CD4-positive, alpha-beta T cell (primary cell): ENCODE measurements at regions not wholly inside any gene's neighbourhood (a gene's known extent, or its start where the extent isn't known, plus 50 kb on each side); places are given as distances from the start of the nearest gene placed in this dataset.

Source experiments
- ATAC-seq: fragments of 200-7000 bp; cut with Tn5 transposase; one replicate; pipeline ENCODE4 v1.10.0; 2022; ENCODE audit warnings: mild to moderate bottlenecking; ENCODE audit not compliant: poor library complexity
- CTCF ChIA-PET: fragments of 350-600 bp; sonication (Branson Sonifier 250); formaldehyde crosslinking; loops from one replicate; lab custom pipeline; 2021; ENCODE audit warnings: antibody characterized with exemption, inconsistent platforms; lab: Charles Lee
- POLR2A ChIA-PET: fragments of 350-600 bp; sonication (Branson Sonifier 250); formaldehyde crosslinking; loops from one replicate; lab custom pipeline; 2021; ENCODE audit warnings: antibody characterized with exemption, inconsistent platforms; lab: Charles Lee
- DNase-seq, 14 experiments: peaks; one replicate each; pipeline ENCODE4 v3.0.0-alpha.2; 2013 to 2020; ENCODE audit warnings: mixed read lengths in 2 of 14
- H3K27ac ChIP-seq, 2 donors: one replicate each; pipeline versions ENCODE4 v1.5.1 to v1.7.0; 2013; ENCODE audit warnings: low read length in 2 of 2, low read depth in 1 of 2, mild to moderate bottlenecking in 1 of 2
- H3K27me3 ChIP-seq, 2 experiments: 1 replicate in 1 of 2; 2 replicates in 1 of 2; pipeline versions ENCODE4 v1.6.1 to v1.7.0; 2013; ENCODE audit warnings: low read length in 2 of 2, control low read depth in 1 of 2, mild to moderate bottlenecking in 1 of 2, moderate library complexity in 1 of 2; ENCODE audit not compliant: insufficient read depth in 2 of 2, control insufficient read depth in 1 of 2
- H3K36me3 ChIP-seq: one replicate; pipeline ENCODE4 v1.6.1; 2013; ENCODE audit warnings: low read length, control low read depth; ENCODE audit not compliant: insufficient read depth
- H3K4me1 ChIP-seq: one replicate; pipeline ENCODE4 v1.6.1; 2013; ENCODE audit warnings: low read length, control low read depth; ENCODE audit not compliant: insufficient read depth
- H3K4me3 ChIP-seq: one replicate; pipeline ENCODE4 v1.5.1; 2013; ENCODE audit warnings: mild to moderate bottlenecking, low read length, moderate library complexity
- H3K9me3 ChIP-seq, 2 experiments: 1 replicate in 1 of 2; 2 replicates in 1 of 2; pipeline versions ENCODE4 v1.6.1 to v1.7.0; 2013; ENCODE audit warnings: low read length in 2 of 2, mild to moderate bottlenecking in 2 of 2, control low read depth in 1 of 2, moderate library complexity in 1 of 2; ENCODE audit not compliant: control insufficient read depth in 1 of 2, insufficient read depth in 1 of 2
- H3K27ac Mint-ChIP-seq: one replicate; pipeline ENCODE4 v1.8.0; 2020; ENCODE audit warnings: mixed read lengths
- H3K27me3 Mint-ChIP-seq: one replicate; pipeline ENCODE4 v1.8.0; 2021; ENCODE audit warnings: mixed read lengths
- H3K36me3 Mint-ChIP-seq: one replicate; pipeline ENCODE4 v1.8.0; 2021; ENCODE audit warnings: low read depth, mixed read lengths
- H3K4me1 Mint-ChIP-seq: one replicate; pipeline ENCODE4 v1.8.0; 2021; ENCODE audit warnings: low read depth, mixed read lengths
- H3K4me3 Mint-ChIP-seq: one replicate; pipeline ENCODE4 v1.8.0; 2020; ENCODE audit warnings: mild to moderate bottlenecking, mixed read lengths
- H3K9me3 Mint-ChIP-seq: one replicate; pipeline ENCODE4 v1.8.0; 2020; ENCODE audit warnings: mixed read lengths
- CTCF ChIP-seq: fragments of 200-600 bp; IDR thresholded peaks from one replicate; pipeline ENCODE4 v1.8.0; 2022; ENCODE audit warnings: antibody characterized with exemption, mild to moderate bottlenecking
- intact Hi-C, 2 experiments: fragments of 100-400 bp; cut with DNase I in 1 of 2; cut with micrococcal nuclease in 1 of 2; formaldehyde crosslinking; loops; one replicate each; pipeline versions ENCODE4 v1.15.1 to v1.9.0; 2023 to 2025; cut with DNase I, micrococcal nuclease

- H3K27ac Mint-ChIP-seq: no peak overlapping the region
- Histone ChIP-seq H3K36me3 (no peaks in the 10 kb centered on the region), H3K27ac (no peak overlapping the region), H3K27me3 (no peaks in the 10 kb centered on the region), H3K9me3 (no peaks in the 10 kb centered on the region), H3K4me3 (no peak overlapping the region), H3K4me1 (no peaks in the 10 kb centered on the region)
- TF ChIP-seq CTCF: no peak
- H3K4me3 Mint-ChIP-seq: no peak overlapping the region
- CTCF ChIA-PET: no interaction called here
- no peaks in the 10 kb centered on the region for H3K27me3 Mint-ChIP-seq
- DNase-seq (no peak), ATAC-seq (no peak)
- no peaks in the 10 kb centered on the region for H3K4me1 Mint-ChIP-seq
- no peaks in the 10 kb centered on the region for H3K9me3 Mint-ChIP-seq
- POLR2A ChIA-PET: interaction anchor here (0.7 kb wide), 1 partner anchor 118 kb away, joined by 3 read pairs; no protein-coding TSS in a partner anchor
- intact Hi-C loops: no loop called here
- H3K36me3 Mint-ChIP-seq: no peaks in the 10 kb centered on the region
These were observed 449.1 kb downstream of the BCOR start for GRCh38 chrX:39648548-39649254.

DNA sequence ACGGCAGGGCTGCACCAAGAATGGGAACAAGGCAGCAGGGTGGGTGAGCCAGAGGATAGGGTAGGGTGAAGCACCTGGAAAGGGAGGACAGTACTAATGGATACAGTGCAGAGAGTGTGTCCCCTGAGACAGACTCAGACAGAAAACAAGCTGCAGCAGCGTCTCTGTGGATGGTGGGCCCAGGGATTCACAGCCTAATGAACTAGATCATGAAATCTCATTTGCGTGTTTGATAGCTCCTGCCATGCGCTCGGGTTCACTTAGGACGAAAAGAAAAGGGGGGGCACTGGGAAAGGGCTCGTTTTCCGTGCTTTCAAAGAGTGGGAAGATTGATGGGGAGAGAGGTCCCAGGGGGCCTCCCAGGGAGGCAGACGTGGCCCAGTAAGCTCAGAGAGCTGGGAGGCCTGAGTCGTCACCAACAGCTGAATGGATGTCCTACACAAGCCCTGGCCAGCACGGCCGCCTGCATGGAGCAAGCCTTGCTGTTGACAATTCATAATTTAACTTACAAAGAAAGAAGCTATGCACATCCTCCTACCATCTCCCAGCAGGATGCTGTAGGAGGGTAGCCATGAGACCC, 446.9 kb downstream of the BCOR start:
- no peaks in the 10 kb centered on the region for H3K9me3 ChIP-seq
- no peaks in the 10 kb centered on the region for H3K4me1 ChIP-seq
- ATAC-seq: no peak
- H3K36me3 ChIP-seq: no peaks in the 10 kb centered on the region
- Mint-ChIP-seq H3K4me1 (peaks cover 11% of the 10 kb centered on the region), H3K9me3 (no peaks in the 10 kb centered on the region), H3K4me3 (no peak overlapping the region), H3K27ac (no peak overlapping the region), H3K27me3 (no peaks in the 10 kb centered on the region), H3K36me3 (no peaks in the 10 kb centered on the region)
- H3K27ac ChIP-seq: no peak overlapping the region
- no peak for TF ChIP-seq CTCF
- H3K27me3 ChIP-seq: no peaks in the 10 kb centered on the region
- DNase-seq: no peak
- H3K4me3 ChIP-seq: no peak overlapping the region
- intact Hi-C loops: no loop called here
- CTCF ChIA-PET: no interaction called here
- POLR2A ChIA-PET: no interaction called here

DNA sequence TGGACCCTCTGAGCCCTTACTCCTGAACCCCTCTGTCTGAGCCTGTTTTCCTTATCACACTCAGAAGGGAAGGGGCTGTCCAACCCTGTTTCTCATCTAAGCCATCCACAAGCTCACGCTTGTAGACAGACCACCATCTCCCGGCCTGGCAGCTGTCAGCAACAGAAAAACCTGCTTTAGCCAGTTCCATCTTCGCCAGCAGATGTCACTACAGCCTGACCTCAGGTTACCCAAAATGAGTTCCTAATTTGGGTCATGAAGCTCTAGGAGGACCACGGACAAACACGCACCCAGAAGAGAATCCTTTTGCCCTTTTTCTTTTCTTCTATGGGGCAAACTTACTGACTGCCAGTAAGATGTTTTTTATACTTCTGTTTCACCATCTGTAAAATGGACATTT, 445.4 kb downstream of the BCOR start:
- Histone ChIP-seq H3K36me3 (no peaks in the 10 kb centered on the region), H3K27me3 (no peaks in the 10 kb centered on the region), H3K27ac (no peak overlapping the region), H3K9me3 (no peaks in the 10 kb centered on the region), H3K4me3 (no peak overlapping the region), H3K4me1 (no peaks in the 10 kb centered on the region)
- no peak for TF ChIP-seq CTCF
- H3K36me3 Mint-ChIP-seq: no peaks in the 10 kb centered on the region
- no peak for ATAC-seq
- ChIA-PET CTCF (no interaction called here), POLR2A (no interaction called here)
- H3K27ac Mint-ChIP-seq: no peak overlapping the region
- H3K4me1 Mint-ChIP-seq: peaks cover 11% of the 10 kb centered on the region
- no peaks in the 10 kb centered on the region for H3K27me3 Mint-ChIP-seq
- no peak overlapping the region for H3K4me3 Mint-ChIP-seq
- peak in 7 of 14 experiments; percentile 1 to 35 (median 21) for DNase-seq
- H3K9me3 Mint-ChIP-seq: no peaks in the 10 kb centered on the region
- intact Hi-C loops: no loop called here
